GM18868 (cell line): ENCODE measurements at regions not wholly inside any gene's neighbourhood (a gene's known extent, or its start where the extent isn't known, plus 50 kb on each side); places are given as distances from the start of the nearest gene placed in this dataset.

Source experiments
- ATAC-seq: cut with Tn5 transposase; IDR thresholded peaks from one replicate; pipeline ENCODE4 v1.9.1; 2021; ENCODE audit warnings: mild to moderate bottlenecking, moderate library complexity; ENCODE audit not compliant: unreplicated experiment

DNA sequence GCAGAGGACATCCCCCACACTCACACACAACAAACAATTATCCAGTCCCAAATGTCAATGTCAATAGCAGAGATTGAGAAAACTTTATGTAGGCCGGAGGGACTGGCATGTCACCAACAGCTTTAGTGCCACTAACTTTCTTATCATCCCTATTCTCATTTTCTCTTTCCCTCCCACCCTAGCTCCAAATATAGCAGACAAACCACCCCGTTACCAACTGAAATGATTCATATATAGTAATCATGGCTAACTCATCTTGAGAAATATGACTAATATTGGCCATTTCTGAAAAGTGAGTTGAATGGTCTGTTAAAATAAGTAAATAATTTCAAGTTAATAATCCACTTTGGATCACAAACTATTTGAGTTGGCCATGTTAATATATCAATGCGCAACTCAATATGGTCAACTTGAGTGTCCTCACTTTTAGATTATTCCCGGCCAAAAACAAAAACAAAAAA lies 242.1 kb upstream of the RND3 start:
- ATAC-seq = peak; percentile 73

DNA sequence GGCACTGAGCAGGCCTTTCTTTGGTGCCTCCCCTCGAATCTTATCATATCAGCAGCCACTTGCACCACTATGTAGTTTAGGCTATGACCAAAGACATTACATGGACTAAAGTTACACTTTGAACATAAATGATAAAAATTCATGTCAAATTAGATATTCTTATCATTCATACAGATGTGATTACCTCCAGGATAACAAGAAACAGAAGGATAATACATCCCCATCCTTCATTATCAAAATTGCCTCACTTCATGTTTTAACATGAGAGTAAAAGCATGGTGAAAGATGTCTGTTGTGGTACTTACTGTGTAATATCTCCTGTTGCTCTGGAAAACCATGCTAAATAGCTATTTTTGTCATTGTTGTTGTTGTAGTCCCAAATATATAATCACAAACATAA lies 230.8 kb upstream of the RND3 start:
- ATAC-seq = no peak

DNA sequence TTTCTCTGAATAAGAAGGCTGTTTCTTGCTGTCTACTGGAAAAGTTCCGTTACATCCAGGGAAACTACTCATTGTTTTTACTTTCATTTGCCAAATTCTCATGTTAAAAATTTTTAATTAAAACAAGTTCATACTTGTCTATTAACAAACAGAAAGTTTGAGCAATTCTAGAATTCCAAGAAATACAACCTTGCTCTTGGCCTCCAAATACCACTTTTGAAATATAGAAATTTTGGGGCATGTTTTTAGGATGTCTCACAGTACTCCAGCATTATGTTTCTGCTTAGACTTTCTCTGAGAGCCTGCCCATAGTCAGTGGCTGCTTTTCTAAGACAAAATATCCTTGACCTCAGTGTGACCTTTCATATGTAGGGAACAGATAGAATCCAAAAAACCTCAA lies 228.7 kb upstream of the RND3 start:
- no peak for ATAC-seq

DNA sequence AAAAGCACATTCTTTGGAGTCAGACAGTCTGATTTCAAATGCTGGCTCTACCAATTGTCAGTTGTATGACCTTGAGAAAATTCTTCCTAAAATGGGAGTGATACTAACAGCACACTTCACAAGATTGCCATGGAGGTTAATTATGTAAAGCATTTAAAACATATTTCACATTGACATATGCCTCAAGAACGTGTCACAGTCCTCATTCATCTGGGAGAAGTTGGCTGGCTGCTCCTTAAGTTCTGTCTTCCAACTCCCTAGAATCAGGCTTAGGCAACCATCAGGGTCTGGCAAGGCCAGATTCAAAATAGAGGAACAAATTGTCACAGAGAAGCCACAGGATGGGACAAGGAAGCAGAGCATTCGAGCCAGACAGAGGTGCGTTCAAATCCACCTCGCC lies 228.0 kb upstream of the RND3 start:
- ATAC-seq = no peak

DNA sequence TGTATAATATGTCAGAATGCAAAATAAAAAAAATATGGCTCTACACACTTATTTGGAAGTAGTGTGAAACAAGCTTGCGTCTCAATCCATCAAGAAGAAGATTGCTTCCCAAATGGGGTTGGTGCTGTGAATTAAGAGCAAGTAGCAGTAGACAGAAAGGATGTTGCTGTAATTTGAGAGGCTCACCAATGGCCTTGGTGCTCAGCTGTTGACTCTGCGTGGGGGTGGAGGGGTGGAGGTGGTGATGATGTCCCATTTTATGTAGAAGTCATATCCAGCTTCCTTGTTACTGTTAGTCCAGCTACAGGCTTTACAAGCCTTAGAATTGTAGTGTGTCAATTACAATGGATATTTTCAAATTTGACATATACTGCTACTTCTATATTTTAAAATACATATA lies 223.4 kb upstream of the RND3 start:
- no peak for ATAC-seq

DNA sequence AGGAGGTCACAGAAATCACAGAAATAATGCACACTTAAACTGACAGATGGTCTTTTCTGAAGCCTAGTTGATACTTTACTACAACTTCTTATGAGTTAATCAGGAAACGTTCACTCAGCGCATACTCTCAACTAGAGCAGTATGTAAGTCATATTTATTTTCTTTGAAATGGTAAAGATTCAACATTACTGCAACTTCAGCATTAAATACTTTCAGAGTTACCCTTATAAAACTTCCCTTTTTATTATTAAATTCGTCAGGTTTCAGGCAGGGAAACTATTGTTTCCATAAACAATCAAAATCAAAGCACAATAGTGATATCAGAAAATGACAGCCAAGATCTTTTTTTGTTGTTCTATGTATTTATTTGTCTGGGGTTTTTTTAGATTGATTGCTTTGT lies 222.6 kb upstream of the RND3 start:
- ATAC-seq = no peak

DNA sequence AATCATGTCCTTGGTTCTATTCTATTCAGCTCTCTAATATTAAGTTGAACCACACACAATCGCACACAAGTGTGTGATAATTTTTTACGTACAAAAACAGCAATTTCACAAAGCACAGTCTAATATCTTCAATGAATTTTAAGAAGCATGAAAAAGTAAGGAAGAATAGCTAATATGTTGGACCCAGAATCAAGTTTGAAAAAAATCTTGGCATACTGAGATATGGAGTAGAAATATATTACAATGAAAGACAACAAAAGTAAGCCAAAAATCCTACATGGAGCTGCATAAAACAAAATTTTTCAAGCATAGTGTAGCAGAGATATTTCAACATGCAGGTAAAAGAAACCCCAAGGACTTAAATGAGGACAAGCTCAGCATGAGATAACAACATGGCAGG lies 219.1 kb upstream of the RND3 start:
- ATAC-seq = no peak

DNA sequence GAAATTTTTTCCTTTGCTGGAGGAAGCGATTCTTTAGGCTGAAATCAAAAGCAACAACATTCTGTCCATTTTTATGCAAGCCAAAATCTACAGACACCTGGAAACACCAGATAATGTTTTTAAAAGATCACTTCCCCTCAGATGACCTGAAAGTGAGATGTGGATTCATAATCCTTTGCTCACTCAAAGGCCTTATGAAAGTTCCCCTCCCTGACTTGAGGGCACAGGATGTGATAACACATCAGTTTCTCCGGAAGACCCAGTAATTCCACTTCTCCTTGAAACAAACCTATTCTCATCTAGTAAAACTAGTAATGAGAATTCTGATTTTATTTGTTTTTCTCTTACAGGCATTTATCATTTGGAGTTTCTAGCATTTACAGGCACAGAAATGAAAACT lies 218.3 kb upstream of the RND3 start:
- no peak for ATAC-seq

DNA sequence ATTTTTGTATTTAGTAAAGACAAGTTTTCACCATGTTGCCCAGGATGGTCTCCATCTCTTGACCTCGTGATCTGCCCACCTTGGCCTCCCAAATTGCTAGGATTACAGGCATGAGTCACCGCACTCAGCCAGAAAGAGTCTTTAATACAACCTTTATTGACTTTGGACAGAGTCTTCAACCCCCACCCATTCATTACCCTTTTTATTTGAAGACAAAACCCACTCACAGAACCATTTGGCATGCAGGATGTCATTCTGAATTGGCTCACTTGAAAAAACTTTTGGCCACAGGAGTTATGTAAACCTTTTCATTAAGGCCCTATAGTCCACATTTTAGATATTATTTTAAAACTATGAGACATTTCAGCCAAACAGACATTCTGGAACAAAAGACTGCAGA lies 217.9 kb upstream of the RND3 start:
- ATAC-seq = no peak

DNA sequence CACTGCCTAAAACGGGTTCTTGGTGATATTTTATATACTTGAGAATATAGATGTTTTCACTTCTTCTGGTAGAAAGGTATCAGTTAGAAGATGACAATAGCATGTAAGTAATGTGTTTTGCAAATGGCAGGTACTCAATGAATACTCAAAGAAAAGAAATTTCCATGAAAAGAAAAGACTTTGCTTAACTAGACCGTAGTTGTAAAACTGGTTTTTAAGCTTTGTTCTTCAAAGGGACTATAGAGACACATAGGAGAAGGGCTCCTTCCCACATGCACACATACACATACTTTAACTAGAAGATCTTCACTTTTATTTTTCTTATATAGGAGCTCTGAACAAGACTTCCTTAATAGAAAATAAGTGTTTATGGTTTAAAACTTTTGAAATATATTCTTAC lies 215.3 kb upstream of the RND3 start:
- ATAC-seq = no peak

DNA sequence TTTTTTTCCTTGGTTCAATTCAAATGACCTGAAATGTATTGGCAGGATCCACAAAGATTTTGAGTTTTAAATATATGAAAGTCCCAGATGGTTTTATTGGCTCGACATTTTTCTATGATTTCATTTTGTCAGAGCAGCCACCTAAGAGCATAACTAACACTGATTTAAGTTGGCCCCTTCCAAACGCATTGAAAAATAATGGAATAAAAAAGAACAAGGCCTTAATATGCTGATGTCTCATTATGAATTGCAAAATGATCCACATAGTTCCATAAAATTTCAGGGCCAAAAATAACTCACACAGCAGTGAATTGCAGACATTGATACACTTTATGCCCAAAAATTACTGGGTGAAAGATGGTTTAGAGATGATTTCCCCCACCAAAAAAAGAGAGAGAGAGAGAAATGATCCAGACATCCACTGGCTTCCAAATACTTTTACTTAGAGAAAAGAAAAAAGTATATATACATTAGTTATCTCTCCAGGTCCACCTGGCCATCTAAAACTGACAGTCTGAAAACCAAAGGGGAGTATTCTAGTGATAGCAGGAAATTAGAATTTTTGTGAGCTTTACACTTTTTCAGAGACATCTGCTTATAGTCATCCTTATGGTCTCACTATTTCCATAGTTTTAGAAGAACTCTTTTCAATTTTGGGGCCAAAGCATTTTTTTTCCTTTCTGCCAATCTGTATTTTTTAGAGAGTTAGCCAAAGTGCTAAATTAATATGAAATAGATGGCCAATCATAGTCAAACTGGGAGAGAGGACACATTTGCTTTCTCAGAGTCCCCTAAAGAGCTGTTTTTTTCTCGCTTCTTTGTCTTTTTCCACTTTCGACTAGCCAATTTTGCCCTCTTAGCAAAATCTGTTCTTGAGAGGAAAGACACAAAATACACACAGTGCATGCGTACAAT lies 213.5 kb upstream of the RND3 start:
- no peak for ATAC-seq

DNA sequence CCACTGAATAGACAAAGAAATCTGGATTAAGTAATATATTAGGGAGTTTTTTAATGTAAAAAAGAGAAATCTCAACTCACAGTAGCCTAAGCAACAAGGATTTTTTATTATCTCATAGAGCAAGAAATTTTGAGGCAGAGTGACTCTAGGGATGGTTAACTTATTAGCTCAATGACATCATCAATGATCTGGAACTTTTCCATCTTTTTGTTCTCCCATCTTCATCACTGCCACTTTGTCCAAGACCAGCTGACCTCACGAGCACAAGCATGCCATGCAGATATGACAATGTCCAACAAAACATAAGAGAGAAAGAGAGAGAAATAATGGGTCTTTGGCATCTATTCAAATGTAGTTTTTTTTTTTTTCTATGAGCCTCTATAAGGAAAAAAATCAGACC lies 211.8 kb upstream of the RND3 start:
- no peak for ATAC-seq

DNA sequence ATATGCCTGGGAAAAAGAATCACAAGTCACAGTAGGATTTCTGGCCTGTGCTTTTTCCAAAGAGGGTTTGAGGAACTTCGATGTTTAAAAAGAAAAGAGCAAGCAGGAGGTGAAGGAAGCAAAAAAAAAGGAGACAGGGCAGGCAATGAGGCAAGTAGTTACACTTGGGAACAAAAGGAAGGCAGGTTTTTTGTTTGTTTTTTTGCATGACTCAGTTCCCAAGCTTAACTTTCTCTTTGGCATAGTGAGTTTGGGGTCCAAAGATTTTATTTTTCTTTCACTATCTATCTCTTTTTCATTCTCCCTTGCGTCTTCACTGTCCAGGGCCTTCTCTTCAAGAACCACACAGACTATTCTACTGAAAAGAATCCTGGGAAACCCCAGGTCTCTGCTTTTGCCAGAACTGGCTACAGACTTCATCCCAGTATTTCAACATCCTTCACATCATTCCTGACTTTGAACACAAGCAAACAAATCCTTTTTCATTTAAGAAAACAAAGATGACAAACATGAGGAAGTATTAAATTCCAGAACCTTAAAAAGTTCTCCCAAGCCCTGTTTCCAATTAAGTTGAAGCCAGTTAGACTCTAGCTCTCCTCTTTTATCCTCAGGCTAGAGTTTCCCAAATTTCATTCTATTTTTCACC lies 210.7 kb upstream of the RND3 start:
- ATAC-seq = no peak

DNA sequence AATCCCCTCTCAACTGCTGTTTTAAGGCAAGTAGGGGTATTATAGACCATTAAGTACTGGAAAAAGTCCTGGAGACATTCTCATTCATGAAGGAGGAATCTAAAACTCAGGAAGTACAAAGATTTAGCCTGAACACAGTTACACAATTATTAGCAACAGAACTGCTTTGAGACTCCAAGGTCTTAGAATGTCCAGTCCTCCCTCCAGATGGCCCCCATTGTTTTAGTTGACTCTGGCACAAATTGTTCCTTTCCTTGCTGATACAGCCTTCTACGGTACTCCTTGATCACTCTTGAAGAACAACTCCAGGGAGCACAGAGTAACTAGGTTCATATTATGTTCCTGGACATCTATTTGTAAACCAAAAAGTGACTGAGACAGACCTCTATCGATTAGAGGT lies 210.1 kb upstream of the RND3 start:
- no peak for ATAC-seq

DNA sequence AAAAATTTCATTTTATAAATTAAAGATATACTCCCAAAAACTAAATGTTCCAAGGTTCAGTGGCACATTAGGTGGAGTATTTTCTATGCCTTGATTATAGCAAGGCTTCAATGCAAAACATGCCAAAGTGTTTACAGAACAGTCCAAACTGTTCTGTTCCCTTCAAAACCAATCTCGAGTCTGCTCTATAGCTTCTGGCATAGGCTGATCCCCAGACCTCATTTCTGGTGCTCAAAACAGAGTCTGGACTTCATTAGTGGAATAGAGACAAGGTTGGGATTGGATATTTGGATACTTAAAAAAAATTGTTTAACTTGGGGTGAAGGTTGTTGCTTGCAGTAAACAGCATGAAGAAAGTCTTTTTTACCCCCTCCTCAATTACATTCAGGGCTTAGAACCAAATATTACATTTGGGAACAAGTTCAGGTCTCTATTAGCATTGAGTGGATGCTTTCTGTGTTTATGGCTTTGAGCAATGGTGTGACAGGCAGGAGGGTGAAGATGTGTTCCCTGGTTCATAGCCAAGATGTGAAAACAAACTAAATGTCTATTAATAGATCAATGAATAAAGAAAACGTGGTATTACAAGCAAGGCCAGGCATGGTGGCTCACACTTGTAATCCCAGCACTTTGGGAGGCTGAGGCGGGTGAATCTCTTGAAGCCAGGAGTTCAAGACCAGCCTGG lies 208.1 kb upstream of the RND3 start:
- ATAC-seq = no peak

DNA sequence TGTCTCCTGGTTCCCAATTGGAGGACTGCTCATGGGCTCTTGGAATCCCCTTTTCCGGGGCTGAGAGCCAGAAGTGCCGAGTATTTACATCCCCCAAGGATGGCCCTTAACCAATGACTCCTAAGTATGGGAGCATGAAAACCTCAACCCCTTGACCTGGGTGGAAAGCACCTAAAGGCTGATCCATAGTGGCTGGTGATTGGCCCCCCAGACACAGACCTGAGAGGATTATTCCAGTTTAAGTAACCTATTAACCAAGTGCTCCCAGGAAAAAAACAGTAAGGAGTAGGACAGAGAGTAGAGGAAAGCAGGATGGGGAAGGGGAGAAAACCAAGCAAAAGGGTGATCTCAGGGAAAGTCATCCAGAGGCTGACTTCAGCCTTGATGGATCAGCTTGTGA lies 206.1 kb upstream of the RND3 start:
- ATAC-seq = no peak

DNA sequence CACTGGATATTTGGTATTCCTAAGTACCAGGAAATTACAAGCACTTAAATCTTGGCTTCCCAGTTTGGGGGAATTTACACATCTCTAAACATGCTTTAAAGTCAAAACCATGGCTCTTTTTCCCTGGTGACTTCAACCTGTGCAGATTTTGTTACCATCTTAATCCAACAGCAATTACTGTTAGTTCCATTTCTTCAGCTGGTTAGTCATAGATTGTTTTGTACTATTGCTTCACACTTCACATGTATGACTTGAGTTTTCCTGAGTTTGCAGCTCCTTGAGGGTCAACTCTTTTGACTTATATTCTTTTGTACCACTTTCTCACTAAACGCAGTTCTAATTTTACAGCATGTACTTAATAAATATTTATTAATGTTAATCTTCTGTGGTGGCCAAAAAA lies 203.4 kb upstream of the RND3 start:
- no peak for ATAC-seq

DNA sequence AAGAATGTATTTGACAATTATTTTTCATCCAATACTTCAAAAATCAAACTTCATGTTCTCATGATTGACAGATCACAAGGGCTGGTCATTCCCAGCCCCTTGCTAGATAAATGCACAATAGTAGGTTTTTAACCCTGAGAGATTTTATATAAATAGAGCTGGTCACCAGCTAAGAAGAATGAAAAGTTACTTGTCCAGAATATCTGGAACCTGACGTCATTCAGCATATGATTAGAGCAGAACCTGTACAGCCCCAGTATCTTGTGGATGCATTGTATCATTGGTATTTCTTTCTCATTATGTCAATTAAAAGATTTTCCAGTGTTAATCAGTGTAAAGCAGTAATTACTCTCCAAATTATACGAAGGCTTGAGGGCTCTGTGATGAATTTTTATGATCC lies 202.8 kb upstream of the RND3 start:
- no peak for ATAC-seq

DNA sequence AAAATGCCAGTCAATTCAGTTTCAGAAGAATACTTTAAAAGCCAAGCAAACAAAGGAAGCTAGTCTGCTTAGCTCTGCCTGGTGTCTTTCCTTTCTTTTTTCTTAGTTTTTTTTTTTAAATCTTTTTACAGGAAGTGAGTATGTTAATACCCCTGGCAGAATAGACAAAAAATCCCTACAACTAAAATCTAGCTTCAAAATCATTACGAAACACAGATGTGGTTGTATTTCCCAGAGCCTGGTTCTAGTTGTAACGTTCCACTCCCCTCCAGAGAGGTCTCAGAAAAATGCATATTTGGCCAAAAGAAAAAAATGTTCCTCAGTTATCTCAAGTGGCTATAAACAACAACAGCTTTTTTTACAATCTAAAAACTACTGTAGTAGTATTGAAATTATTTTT lies 202.1 kb upstream of the RND3 start:
- no peak for ATAC-seq

DNA sequence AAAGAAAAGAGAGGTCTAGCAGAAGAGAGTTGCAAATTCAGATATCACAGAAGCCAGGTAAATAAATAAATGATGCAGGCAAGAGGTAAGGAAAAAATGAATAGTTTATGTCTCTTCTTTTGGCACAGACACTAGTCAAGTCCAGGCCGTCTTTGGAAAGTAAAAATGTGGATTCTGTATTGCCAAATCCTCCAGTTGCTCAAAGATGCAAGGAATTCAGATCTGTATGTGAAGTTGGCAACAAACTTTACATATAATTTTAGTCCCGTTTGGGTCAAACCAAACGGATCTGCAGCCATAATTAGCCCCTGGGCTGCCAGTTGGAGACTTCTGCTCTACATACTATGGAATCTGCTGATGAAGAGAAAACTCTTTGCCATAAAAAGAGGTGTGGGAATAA lies 200.5 kb upstream of the RND3 start:
- ATAC-seq = no peak

DNA sequence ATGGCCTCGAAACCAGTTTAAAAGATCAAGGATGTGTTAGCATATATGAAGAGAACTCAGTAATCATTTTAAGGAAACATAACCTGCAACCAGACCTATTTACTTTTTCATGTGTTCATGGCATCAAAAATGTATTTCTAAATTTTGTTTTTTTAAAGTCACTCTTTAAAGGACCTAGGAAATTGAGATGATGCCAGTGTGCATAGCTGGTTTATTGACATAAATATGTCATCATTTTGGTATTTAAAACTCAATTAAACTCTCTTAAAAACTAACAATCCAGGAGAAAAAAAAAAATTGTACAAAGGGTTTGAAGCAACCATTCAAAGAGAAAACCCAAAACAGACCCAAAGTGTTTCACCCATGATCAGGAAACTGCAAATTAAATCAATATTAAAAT lies 198.9 kb upstream of the RND3 start:
- no peak for ATAC-seq
